Muscle of leg (tissue), 3 donors: ENCODE measurements at regions not wholly inside any gene's neighbourhood (a gene's known extent, or its start where the extent isn't known, plus 50 kb on each side); places are given as distances from the start of the nearest gene placed in this dataset.

Source experiments
- DNase-seq: peaks from one replicate; pipeline ENCODE4 v3.0.0; 2013
- H3K27ac ChIP-seq: one replicate; pipeline ENCODE4 v1.5.1; 2013; ENCODE audit warnings: mild to moderate bottlenecking, low read length, control low read depth
- H3K27me3 ChIP-seq: one replicate; pipeline ENCODE4 v1.6.1; 2013; ENCODE audit warnings: low read length; ENCODE audit not compliant: control insufficient read depth, insufficient read depth
- H3K36me3 ChIP-seq: one replicate; pipeline ENCODE4 v1.6.1; 2013; ENCODE audit warnings: low read length; ENCODE audit not compliant: control insufficient read depth, insufficient read depth
- H3K4me1 ChIP-seq: one replicate; pipeline ENCODE4 v1.6.1; 2013; ENCODE audit warnings: low read length; ENCODE audit not compliant: control insufficient read depth, insufficient read depth
- H3K4me3 ChIP-seq: one replicate; pipeline ENCODE4 v1.5.1; 2013; ENCODE audit warnings: low read length, control low read depth
- H3K9me3 ChIP-seq: replicated peaks from 2 replicates; pipeline ENCODE4 v1.6.1; 2013; ENCODE audit warnings: low read depth, low read length; ENCODE audit not compliant: control insufficient read depth
- WGBS: methylation state at CpG from one replicate; pipeline ENCODE4 v1.1.5; 2013; ENCODE audit warnings: missing lambda C conversion rate; ENCODE audit not compliant: insufficient coverage; 5-methylcytosine and 5-hydroxymethylcytosine counted together

- Histone ChIP-seq H3K4me1 (no peaks in the 10 kb centered on the region), H3K9me3 (peaks cover 6% of the 10 kb centered on the region), H3K4me3 (no peak overlapping the region), H3K27me3 (no peaks in the 10 kb centered on the region), H3K36me3 (no peaks in the 10 kb centered on the region), H3K27ac (no peak overlapping the region)
- no CpG with 5 or more reads among the region's 1 CpG for WGBS
- no peak for DNase-seq
These were observed 939.8 kb downstream of the SORCS1 start for GRCh38 chr10:106224676-106225075.

GRCh38 chr10:106217627-106218026 is 946.9 kb downstream of the SORCS1 start:
- no peak for DNase-seq
- no peak overlapping the region for H3K27ac ChIP-seq
- H3K36me3 ChIP-seq = no peaks in the 10 kb centered on the region
- no peak overlapping the region for H3K4me3 ChIP-seq
- WGBS = 57% methylated on average over 2 of the region's 3 CpGs
- peaks cover 6% of the 10 kb centered on the region for H3K9me3 ChIP-seq
- no peaks in the 10 kb centered on the region for H3K4me1 ChIP-seq
- no peaks in the 10 kb centered on the region for H3K27me3 ChIP-seq

- H3K27ac ChIP-seq = no peak overlapping the region
- H3K9me3 ChIP-seq = peaks cover 6% of the 10 kb centered on the region
These were observed 948.4 kb downstream of the SORCS1 start for GRCh38 chr10:106216085-106216484.

GRCh38 chr10:106214243-106214642 is 950.3 kb downstream of the SORCS1 start:
- no CpG with 5 or more reads among the region's 2 CpGs for WGBS
- H3K9me3 ChIP-seq = no peaks in the 10 kb centered on the region

More at GRCh38 chr10:106216085-106216484, 948.4 kb downstream of the SORCS1 start:
- no peaks in the 10 kb centered on the region for H3K27me3 ChIP-seq
- no CpG with 5 or more reads among the region's 2 CpGs for WGBS
- no peak overlapping the region for H3K4me3 ChIP-seq
- no peaks in the 10 kb centered on the region for H3K36me3 ChIP-seq
- DNase-seq = no peak
- H3K4me1 ChIP-seq = no peaks in the 10 kb centered on the region

GRCh38 chr10:106213493-106213892 is 951.0 kb downstream of the SORCS1 start:
- Histone ChIP-seq H3K4me3 (no peak overlapping the region), H3K27ac (no peak overlapping the region), H3K27me3 (no peaks in the 10 kb centered on the region), H3K36me3 (no peaks in the 10 kb centered on the region), H3K9me3 (no peaks in the 10 kb centered on the region), H3K4me1 (no peaks in the 10 kb centered on the region)
- no CpG with 5 or more reads among the region's 1 CpG for WGBS
- no peak for DNase-seq

More at GRCh38 chr10:106214243-106214642, 950.3 kb downstream of the SORCS1 start:
- Histone ChIP-seq H3K27ac (no peak overlapping the region), H3K27me3 (no peaks in the 10 kb centered on the region), H3K4me1 (no peaks in the 10 kb centered on the region), H3K36me3 (no peaks in the 10 kb centered on the region), H3K4me3 (no peak overlapping the region)
- no peak for DNase-seq

- Histone ChIP-seq H3K4me3 (no peak overlapping the region), H3K27me3 (no peaks in the 10 kb centered on the region), H3K9me3 (no peaks in the 10 kb centered on the region), H3K27ac (no peak overlapping the region), H3K36me3 (no peaks in the 10 kb centered on the region), H3K4me1 (no peaks in the 10 kb centered on the region)
- DNase-seq = no peak
These were observed 966.2 kb downstream of the SORCS1 start for GRCh38 chr10:106198275-106198674.

GRCh38 chr10:106189292-106189691 is 975.2 kb downstream of the SORCS1 start:
- Histone ChIP-seq H3K9me3 (no peaks in the 10 kb centered on the region), H3K4me1 (no peaks in the 10 kb centered on the region), H3K36me3 (no peaks in the 10 kb centered on the region), H3K4me3 (no peak overlapping the region), H3K27ac (no peak overlapping the region), H3K27me3 (no peaks in the 10 kb centered on the region)
- no peak for DNase-seq
- no CpG with 5 or more reads among the region's 2 CpGs for WGBS

- H3K36me3 ChIP-seq = no peaks in the 10 kb centered on the region
- no peak overlapping the region for H3K27ac ChIP-seq
- DNase-seq = no peak
- no CpG with 5 or more reads among the region's 2 CpGs for WGBS
- peaks cover 3% of the 10 kb centered on the region for H3K4me1 ChIP-seq
- no peak overlapping the region for H3K4me3 ChIP-seq
- H3K9me3 ChIP-seq = no peaks in the 10 kb centered on the region
- H3K27me3 ChIP-seq = no peaks in the 10 kb centered on the region
These were observed 978.6 kb downstream of the SORCS1 start for GRCh38 chr10:106185951-106186350.

GRCh38 chr10:106183041-106183440 is 981.5 kb downstream of the SORCS1 start:
- peak; percentile 16 for DNase-seq
- WGBS = no CpG with 5 or more reads among the region's 5 CpGs

GRCh38 chr10:106182542-106182941 is 982.0 kb downstream of the SORCS1 start:
- Histone ChIP-seq H3K4me3 (no peak overlapping the region), H3K36me3 (no peaks in the 10 kb centered on the region), H3K27me3 (no peaks in the 10 kb centered on the region), H3K4me1 (peaks cover 3% of the 10 kb centered on the region), H3K9me3 (no peaks in the 10 kb centered on the region), H3K27ac (no peak overlapping the region)
- DNase-seq = no peak

More at GRCh38 chr10:106183041-106183440, 981.5 kb downstream of the SORCS1 start:
- H3K9me3 ChIP-seq = no peaks in the 10 kb centered on the region
- H3K27ac ChIP-seq = no peak overlapping the region
- H3K27me3 ChIP-seq = no peaks in the 10 kb centered on the region
- peaks cover 3% of the 10 kb centered on the region for H3K4me1 ChIP-seq
- no peaks in the 10 kb centered on the region for H3K36me3 ChIP-seq
- no peak overlapping the region for H3K4me3 ChIP-seq

- DNase-seq = peak; percentile 62
- no peak overlapping the region for H3K4me3 ChIP-seq
- peaks cover 3% of the 10 kb centered on the region for H3K4me1 ChIP-seq
- no peaks in the 10 kb centered on the region for H3K9me3 ChIP-seq
- WGBS = no CpG with 5 or more reads among the region's 3 CpGs
- H3K27ac ChIP-seq = no peak overlapping the region
- H3K36me3 ChIP-seq = no peaks in the 10 kb centered on the region
- no peaks in the 10 kb centered on the region for H3K27me3 ChIP-seq
These were observed 983.0 kb downstream of the SORCS1 start for GRCh38 chr10:106181501-106181900.
